Fibroblast of lung (primary cell): ENCODE measurements at regions not wholly inside any gene's neighbourhood (a gene's known extent, or its start where the extent isn't known, plus 50 kb on each side); places are given as distances from the start of the nearest gene placed in this dataset.

Experiments used
- DNase-seq, 2 donors: peaks; one replicate each; pipeline versions ENCODE4 v3.0.0 to v3.0.0-alpha.2; 2010; ENCODE audit warnings: low read depth in 2 of 2
- H2AFZ ChIP-seq: 2 replicates; pipeline ENCODE4 v1.5.1; 2012; ENCODE audit warnings: low read length, control low read depth, inconsistent platforms
- H3K27ac ChIP-seq: 2 replicates; pipeline ENCODE4 v1.5.1; 2011; ENCODE audit warnings: low read length, control low read depth; ENCODE audit not compliant: insufficient read depth
- H3K27me3 ChIP-seq: 2 replicates; pipeline ENCODE4 v1.5.1; 2011; ENCODE audit warnings: mild to moderate bottlenecking, low read length; ENCODE audit not compliant: control insufficient read depth, insufficient read depth
- H3K36me3 ChIP-seq: 2 replicates; pipeline ENCODE4 v1.5.1; 2011; ENCODE audit warnings: low read length; ENCODE audit not compliant: control insufficient read depth, insufficient read depth
- H3K4me1 ChIP-seq: 2 replicates; pipeline ENCODE4 v1.5.1; 2011; ENCODE audit warnings: low read length; ENCODE audit not compliant: control insufficient read depth, insufficient read depth; ENCODE audit errors: extremely low read depth
- H3K4me2 ChIP-seq: 2 replicates; pipeline ENCODE4 v1.5.1; 2011; ENCODE audit warnings: low read length, control low read depth; ENCODE audit not compliant: insufficient read depth; ENCODE audit errors: extremely low read depth
- H3K4me3 ChIP-seq, 4 experiments: fragments of 200-600 bp in 1 of 4; sonication (generic) in 1 of 4; replicated peaks in 1 of 4; 2 replicates each; pipeline ENCODE4 v1.5.1; 2011 to 2016; ENCODE audit warnings: low read length in 4 of 4, low read depth in 3 of 4, mild to moderate bottlenecking in 3 of 4, control low read depth in 2 of 4, inconsistent platforms in 1 of 4, mixed read lengths in 1 of 4; ENCODE audit not compliant: insufficient read depth in 1 of 4; ENCODE audit errors: control extremely low read depth in 1 of 4
- H3K79me2 ChIP-seq: 2 replicates; pipeline ENCODE4 v1.5.1; 2012; ENCODE audit warnings: mild to moderate bottlenecking, low read length, inconsistent platforms; ENCODE audit not compliant: control insufficient read depth, insufficient read depth
- H3K9ac ChIP-seq: 2 replicates; pipeline ENCODE4 v1.5.1; 2011; ENCODE audit warnings: mild to moderate bottlenecking, low read length, control low read depth; ENCODE audit not compliant: insufficient read depth
- H3K9me3 ChIP-seq: 2 replicates; pipeline ENCODE4 v1.5.1; 2012; ENCODE audit warnings: low read depth, low read length; ENCODE audit not compliant: control insufficient read depth, insufficient read depth
- H4K20me1 ChIP-seq: 2 replicates; pipeline ENCODE4 v1.5.1; 2011; ENCODE audit warnings: low read length; ENCODE audit not compliant: control insufficient read depth, insufficient read depth; ENCODE audit errors: extremely low read depth
- CTCF ChIP-seq, 2 donors: IDR thresholded peaks in 1 of 2; conservative IDR thresholded peaks in 1 of 2; 1 replicate in 1 of 2; 2 replicates in 1 of 2; pipeline ENCODE4 v1.5.1; 2011 to 2012; ENCODE audit warnings: low read length in 2 of 2, control low read depth in 1 of 2, inconsistent platforms in 1 of 2, low read depth in 1 of 2, mild to moderate bottlenecking in 1 of 2
- EZH2 ChIP-seq: IDR thresholded peaks from 2 replicates; pipeline ENCODE4 v1.5.1; 2012; ENCODE audit warnings: low read length, control low read depth, mild to moderate bottlenecking; ENCODE audit errors: missing control alignments

- H3K4me1 ChIP-seq: peaks cover 2% of the 10 kb centered on the region
- H2AFZ ChIP-seq: no peak overlapping the region
- no peaks in the 10 kb centered on the region for H3K27me3 ChIP-seq
- no peaks in the 10 kb centered on the region for H4K20me1 ChIP-seq
- no peaks in the 10 kb centered on the region for H3K36me3 ChIP-seq
- H3K9ac ChIP-seq: no peak overlapping the region
- TF ChIP-seq EZH2 (no peak), CTCF (conservative IDR thresholded peaks at IDR 0.05 in 1 of 2, IDR thresholded peaks at IDR 0.05 in 1 of 2; ENCODE audit: low read depth in 1 of 2, low read length in 2 of 2) (no peak)
- H3K9me3 ChIP-seq: no peaks in the 10 kb centered on the region
- no peaks in the 10 kb centered on the region for H3K79me2 ChIP-seq
- H3K27ac ChIP-seq: no peak overlapping the region
- H3K4me2 ChIP-seq: no peak overlapping the region
- no peak for DNase-seq
- H3K4me3 ChIP-seq: no peak overlapping the region
These were observed 821.5 kb upstream of the IGFBP3 start for GRCh38 chr7:46742601-46743000.

GRCh38 chr7:46741938-46742540, 821.0 kb upstream of the IGFBP3 start:
- DNase-seq: peak in 1 of 2 donors; percentile 68
- H4K20me1 ChIP-seq: no peaks in the 10 kb centered on the region
- no peak overlapping the region for H3K9ac ChIP-seq
- no peak overlapping the region for H3K4me2 ChIP-seq
- peaks cover 2% of the 10 kb centered on the region for H3K4me1 ChIP-seq
- no peak overlapping the region for H3K4me3 ChIP-seq
- no peaks in the 10 kb centered on the region for H3K9me3 ChIP-seq
- TF ChIP-seq EZH2 (no peak), CTCF (conservative IDR thresholded peaks at IDR 0.05 in 1 of 2, IDR thresholded peaks at IDR 0.05 in 1 of 2; ENCODE audit: low read depth in 1 of 2, low read length in 2 of 2) (no peak)
- H2AFZ ChIP-seq: no peak overlapping the region
- no peak overlapping the region for H3K27ac ChIP-seq
- no peaks in the 10 kb centered on the region for H3K79me2 ChIP-seq
- no peaks in the 10 kb centered on the region for H3K36me3 ChIP-seq
- no peaks in the 10 kb centered on the region for H3K27me3 ChIP-seq

GRCh38 chr7:46741181-46741580, 820.1 kb upstream of the IGFBP3 start:
- H3K9me3 ChIP-seq: no peaks in the 10 kb centered on the region
- no peak overlapping the region for H3K27ac ChIP-seq
- no peaks in the 10 kb centered on the region for H3K36me3 ChIP-seq
- TF ChIP-seq EZH2 (no peak), CTCF (conservative IDR thresholded peaks at IDR 0.05 in 1 of 2, IDR thresholded peaks at IDR 0.05 in 1 of 2; ENCODE audit: low read depth in 1 of 2, low read length in 2 of 2) (no peak)
- H3K4me1 ChIP-seq: peaks cover 2% of the 10 kb centered on the region
- H2AFZ ChIP-seq: no peak overlapping the region
- H3K79me2 ChIP-seq: no peaks in the 10 kb centered on the region
- H3K4me2 ChIP-seq: no peak overlapping the region
- no peak overlapping the region for H3K4me3 ChIP-seq
- H3K27me3 ChIP-seq: no peaks in the 10 kb centered on the region
- no peaks in the 10 kb centered on the region for H4K20me1 ChIP-seq
- DNase-seq: no peak
- no peak overlapping the region for H3K9ac ChIP-seq
